Spleen (tissue), 11 donors: ENCODE measurements at regions not wholly inside any gene's neighbourhood (a gene's known extent, or its start where the extent isn't known, plus 50 kb on each side); places are given as distances from the start of the nearest gene placed in this dataset.

Experiments used
- DNase-seq: peaks from one replicate; pipeline ENCODE4 v3.0.0-alpha.2; 2020
- H3K27ac ChIP-seq, 8 donors: fragments of 200-600 bp; sonication (generic) in 7 of 8; 1 replicate in 4 of 8; 2 replicates in 4 of 8; pipeline versions ENCODE4 v1.5.0 to v1.8.0; 2016 to 2021; ENCODE audit warnings: inconsistent platforms in 4 of 8, mild to moderate bottlenecking in 4 of 8, moderate library complexity in 1 of 8
- H3K27me3 ChIP-seq, 7 donors: fragments of 200-600 bp; sonication (generic) in 6 of 7; replicated peaks in 1 of 7; 1 replicate in 4 of 7; 2 replicates in 3 of 7; pipeline versions ENCODE4 v1.5.0 to v1.8.0; 2016 to 2021; ENCODE audit warnings: inconsistent platforms in 3 of 7, mild to moderate bottlenecking in 1 of 7
- H3K36me3 ChIP-seq, 6 donors: fragments of 200-600 bp; sonication (generic) in 5 of 6; 1 replicate in 4 of 6; 2 replicates in 2 of 6; pipeline versions ENCODE4 v1.5.0 to v1.8.0; 2016 to 2021; ENCODE audit warnings: inconsistent platforms in 2 of 6
- H3K4me1 ChIP-seq, 6 donors: fragments of 200-600 bp; sonication (generic) in 5 of 6; 1 replicate in 3 of 6; 2 replicates in 3 of 6; pipeline versions ENCODE4 v1.5.0 to v1.8.0; 2016 to 2021; ENCODE audit warnings: inconsistent platforms in 3 of 6
- H3K4me3 ChIP-seq, 8 donors: fragments of 200-600 bp; sonication (generic) in 7 of 8; 1 replicate in 4 of 8; 2 replicates in 4 of 8; pipeline versions ENCODE4 v1.5.0 to v1.8.0; 2016 to 2021; ENCODE audit warnings: inconsistent platforms in 4 of 8, mild to moderate bottlenecking in 4 of 8, moderate library complexity in 2 of 8
- H3K9me3 ChIP-seq, 8 donors: fragments of 200-600 bp; sonication (generic) in 7 of 8; 1 replicate in 4 of 8; 2 replicates in 4 of 8; pipeline versions ENCODE4 v1.5.0 to v1.8.0; 2016 to 2021; ENCODE audit warnings: inconsistent platforms in 4 of 8
- CTCF ChIP-seq, 11 experiments: fragments of 200-600 bp in 7 of 11; fragments of 450-650 bp in 4 of 11; sonication (generic) in 4 of 11; IDR thresholded peaks in 8 of 11; conservative IDR thresholded peaks in 3 of 11; 1 replicate in 7 of 11; 2 replicates in 4 of 11; pipeline versions ENCODE4 v1.4.0 to v1.8.0; 2016 to 2021; ENCODE audit warnings: antibody characterized with exemption in 11 of 11, inconsistent platforms in 4 of 11, mild to moderate bottlenecking in 1 of 11
- POLR2A ChIP-seq, 3 donors: fragments of 450-650 bp; IDR thresholded peaks; one replicate each; pipeline ENCODE4 v1.5.1; 2017; ENCODE audit warnings: antibody characterized with exemption in 3 of 3, mild to moderate bottlenecking in 1 of 3
- POLR2AphosphoS5 ChIP-seq, 3 donors: sonication (generic); formaldehyde crosslinking; IDR thresholded peaks; one replicate each; pipeline ENCODE4 v1.5.1; 2017; ENCODE audit warnings: antibody characterized with exemption in 3 of 3
- WGBS, 5 donors: extraction: QIAGEN DNeasy Blood & Tissue Kit in 3 of 5; methylation state at CpG; one replicate each; pipeline versions ENCODE4 v1.1.5 to v1.1.7; 2013 to 2018; 5-methylcytosine and 5-hydroxymethylcytosine counted together
- intact Hi-C: fragments of 100-400 bp; cut with DNase I; formaldehyde crosslinking; loops from one replicate; pipeline ENCODE4 v1.15.0; 2023; ENCODE audit warnings: low total_unique reads
- donor health status: healthy with polysubstance abuse.
- donor health status: DM: no; HTN: no; CAD: no; lungs with moderate emphysema.
- donor health status: DM: no; HTN: no; CAD: no.
- donor health status: Bipolar disorder and iron deficiency.
- donor health status: healthy.
- donor health status: DM: no; HTN: no; CAD: no.
- donor health status: DM: yes; HTN: yes; CAD: no.

DNA sequence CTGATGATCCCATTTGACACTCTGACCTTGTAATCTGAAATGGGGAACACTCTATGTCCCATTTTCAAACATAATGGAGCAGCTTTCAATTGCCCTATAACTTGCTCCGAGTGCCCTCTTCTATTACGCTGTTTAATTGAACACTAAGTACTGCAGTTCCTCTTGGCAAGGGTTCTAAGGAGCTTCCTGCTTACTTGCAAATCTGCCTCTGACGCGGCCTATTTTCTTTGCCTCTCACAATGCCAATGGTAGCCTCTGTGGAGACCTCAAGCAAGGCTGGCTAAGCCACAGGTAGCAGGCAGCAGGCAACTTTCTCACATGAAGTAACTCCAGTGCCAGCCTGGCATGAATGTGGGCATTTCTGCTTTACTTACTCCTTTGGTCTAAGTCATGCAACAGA, 443.4 kb upstream of the TRPC7 start:
- H3K9me3 ChIP-seq, result no peaks in the 10 kb centered on the region
- no peak for TF ChIP-seq POLR2AphosphoS5 (IDR thresholded peaks at IDR 0.05)
- TF ChIP-seq POLR2A (IDR thresholded peaks at IDR 0.05), result no peak
- no peak for TF ChIP-seq CTCF (IDR thresholded peaks at IDR 0.05 in 8 of 11, conservative IDR thresholded peaks at IDR 0.05 in 3 of 11)
- no peak for DNase-seq
- no peaks in the 10 kb centered on the region for H3K36me3 ChIP-seq
- no peak overlapping the region for H3K4me3 ChIP-seq
- intact Hi-C loops, result no loop called here
- H3K4me1 ChIP-seq, result no peaks in the 10 kb centered on the region
- H3K27ac ChIP-seq, result no peak overlapping the region
- 66 to 76% (median 72%) methylated on average over 4 of the region's 4 CpGs for WGBS, 5 donors
- H3K27me3 ChIP-seq, result no peaks in the 10 kb centered on the region

GRCh38 chr5:136805466-136805865, 440.1 kb upstream of the TRPC7 start:
- intact Hi-C loops, result no loop called here
- no peak for DNase-seq
- Histone ChIP-seq H3K4me1 (no peaks in the 10 kb centered on the region), H3K4me3 (no peak overlapping the region), H3K36me3 (no peaks in the 10 kb centered on the region), H3K9me3 (no peaks in the 10 kb centered on the region), H3K27ac (no peak overlapping the region), H3K27me3 (no peaks in the 10 kb centered on the region)
- 87 to 99% (median 90%) methylated on average over 2 of the region's 2 CpGs for WGBS, 5 donors
- TF ChIP-seq POLR2A (IDR thresholded peaks at IDR 0.05) (no peak), POLR2AphosphoS5 (IDR thresholded peaks at IDR 0.05) (no peak), CTCF (IDR thresholded peaks at IDR 0.05 in 8 of 11, conservative IDR thresholded peaks at IDR 0.05 in 3 of 11) (no peak)

- WGBS, 5 donors, result 49 to 73% (median 58%) methylated on average over 2 of the region's 2 CpGs
- H3K9me3 ChIP-seq, result peaks cover 0 to 4% (median 0%) of the 10 kb centered on the region in 8 donors
- H3K36me3 ChIP-seq, result no peaks in the 10 kb centered on the region
- TF ChIP-seq POLR2AphosphoS5 (IDR thresholded peaks at IDR 0.05), result no peak
- TF ChIP-seq POLR2A (IDR thresholded peaks at IDR 0.05), result no peak
- no peak for TF ChIP-seq CTCF (IDR thresholded peaks at IDR 0.05 in 8 of 11, conservative IDR thresholded peaks at IDR 0.05 in 3 of 11)
- no peak overlapping the region for H3K4me3 ChIP-seq
- H3K4me1 ChIP-seq, result no peaks in the 10 kb centered on the region
- no peaks in the 10 kb centered on the region for H3K27me3 ChIP-seq
- DNase-seq, result no peak
- intact Hi-C loops, result no loop called here
- H3K27ac ChIP-seq, result no peak overlapping the region
Observed at GRCh38 chr5:136802383-136802782, 437.0 kb upstream of the TRPC7 start.

DNA sequence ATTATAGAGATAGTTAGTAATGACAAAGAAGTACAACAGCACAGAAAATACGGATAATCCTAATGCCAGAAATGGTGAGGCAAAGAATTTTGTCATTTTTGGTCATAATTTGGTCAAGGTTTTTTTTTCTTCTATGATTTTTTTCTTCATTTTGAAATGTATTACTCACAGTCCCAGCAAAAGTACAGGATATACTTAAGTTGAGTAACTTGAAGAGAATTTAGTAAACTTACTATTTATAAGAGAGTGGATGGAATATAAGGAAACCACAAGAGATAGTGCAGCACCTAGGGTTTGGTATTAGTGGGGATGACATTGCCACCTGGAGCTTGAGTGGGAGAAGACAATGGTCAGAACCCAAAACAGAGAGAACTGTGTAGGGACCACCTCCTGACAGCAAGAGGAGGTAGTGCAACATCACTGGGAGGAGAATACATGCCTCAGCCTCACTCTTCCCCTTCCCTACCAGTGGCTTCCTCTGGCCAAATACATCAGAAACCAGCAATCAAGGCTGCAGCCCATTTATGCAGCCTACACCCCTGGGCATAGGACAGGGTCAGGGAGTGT, 434.5 kb upstream of the TRPC7 start:
- Histone ChIP-seq H3K27ac (no peak overlapping the region), H3K36me3 (no peaks in the 10 kb centered on the region), H3K9me3 (peaks cover 0 to 4% (median 0%) of the 10 kb centered on the region in 8 donors), H3K4me3 (no peak overlapping the region), H3K4me1 (no peaks in the 10 kb centered on the region), H3K27me3 (no peaks in the 10 kb centered on the region)
- no peak for TF ChIP-seq POLR2AphosphoS5 (IDR thresholded peaks at IDR 0.05)
- TF ChIP-seq POLR2A (IDR thresholded peaks at IDR 0.05), result no peak
- TF ChIP-seq CTCF (IDR thresholded peaks at IDR 0.05 in 8 of 11, conservative IDR thresholded peaks at IDR 0.05 in 3 of 11), result no peak
- intact Hi-C loops, result no loop called here
- no peak for DNase-seq
- 48 to 69% (median 61%) methylated on average over 1 of the region's 1 CpG for WGBS, 5 donors
